ENCODE measurements at regions not wholly inside any gene's neighbourhood (a gene's known extent, or its start where the extent isn't known, plus 50 kb on each side); places are given as distances from the start of the nearest gene placed in this dataset.

- intact Hi-C loops (cut with micrococcal nuclease; ENCODE audit: unreplicated experiment), result no loop called here
- TF ChIP-seq CTCF (IDR thresholded peaks at IDR 0.05; ENCODE audit: unreplicated experiment), result no peak
- no TSS peak for BruUV-seq (replicated peaks)
- Mint-ChIP-seq H3K4me1 (ENCODE audit: low read depth, unreplicated experiment) (peaks cover 18% of the 10 kb centered on the region), H3K4me3 (ENCODE audit: low read depth, unreplicated experiment) (no peak overlapping the region), H3K9me3 (ENCODE audit: low read depth, unreplicated experiment) (no peaks in the 10 kb centered on the region), H3K36me3 (ENCODE audit: insufficient read depth, unreplicated experiment) (peaks cover 8% of the 10 kb centered on the region), H3K27ac (ENCODE audit: unreplicated experiment) (no peak overlapping the region), H3K27me3 (ENCODE audit: unreplicated experiment) (no peaks in the 10 kb centered on the region)
- DNase-seq, result no peak
- CTCF ChIA-PET, result no interaction called here
Measured at GRCh38 chr19:29002336-29002735, 210.6 kb downstream of the UQCRFS1 start.

- DNase-seq, result no peak
- intact Hi-C loops (cut with micrococcal nuclease; ENCODE audit: unreplicated experiment), result no loop called here
- no TSS peak for BruUV-seq (replicated peaks)
- Mint-ChIP-seq H3K27me3 (ENCODE audit: unreplicated experiment) (no peaks in the 10 kb centered on the region), H3K4me1 (ENCODE audit: low read depth, unreplicated experiment) (peaks cover 22% of the 10 kb centered on the region), H3K9me3 (ENCODE audit: low read depth, unreplicated experiment) (no peaks in the 10 kb centered on the region), H3K27ac (ENCODE audit: unreplicated experiment) (no peak overlapping the region), H3K4me3 (ENCODE audit: low read depth, unreplicated experiment) (no peak overlapping the region), H3K36me3 (ENCODE audit: insufficient read depth, unreplicated experiment) (peaks cover 8% of the 10 kb centered on the region)
- CTCF ChIA-PET, result no interaction called here
- no peak for TF ChIP-seq CTCF (IDR thresholded peaks at IDR 0.05; ENCODE audit: unreplicated experiment)
Measured at GRCh38 chr19:29001597-29002245, 211.2 kb downstream of the UQCRFS1 start.

- intact Hi-C loops (cut with micrococcal nuclease; ENCODE audit: unreplicated experiment), result no loop called here
- CTCF ChIA-PET, result no interaction called here
- BruUV-seq (replicated peaks), result no TSS peak
Measured at GRCh38 chr19:29001141-29001581, 211.8 kb downstream of the UQCRFS1 start.

GRCh38 chr19:28999724-29000433, 213.1 kb downstream of the UQCRFS1 start:
- no TSS peak for BruUV-seq (replicated peaks)
- no peaks in the 10 kb centered on the region for H3K9me3 Mint-ChIP-seq (ENCODE audit: low read depth, unreplicated experiment)
- no peaks in the 10 kb centered on the region for H3K27me3 Mint-ChIP-seq (ENCODE audit: unreplicated experiment)
- H3K27ac Mint-ChIP-seq (ENCODE audit: unreplicated experiment), result no peak overlapping the region
- CTCF ChIA-PET, result no interaction called here
- no peak for TF ChIP-seq CTCF (IDR thresholded peaks at IDR 0.05; ENCODE audit: unreplicated experiment)
- H3K4me1 Mint-ChIP-seq (ENCODE audit: low read depth, unreplicated experiment), result peaks cover 22% of the 10 kb centered on the region
- H3K36me3 Mint-ChIP-seq (ENCODE audit: insufficient read depth, unreplicated experiment), result peaks cover 8% of the 10 kb centered on the region
- H3K4me3 Mint-ChIP-seq (ENCODE audit: low read depth, unreplicated experiment), result no peak overlapping the region
- intact Hi-C loops (cut with micrococcal nuclease; ENCODE audit: unreplicated experiment), result loop anchor here (5.0 kb wide), 1 partner anchor 38 kb away; no protein-coding TSS in a partner anchor
- DNase-seq, result no peak

More at GRCh38 chr19:29001141-29001581, 211.8 kb downstream of the UQCRFS1 start:
- Mint-ChIP-seq H3K27me3 (ENCODE audit: unreplicated experiment) (no peaks in the 10 kb centered on the region), H3K36me3 (ENCODE audit: insufficient read depth, unreplicated experiment) (peaks cover 8% of the 10 kb centered on the region), H3K9me3 (ENCODE audit: low read depth, unreplicated experiment) (no peaks in the 10 kb centered on the region), H3K27ac (ENCODE audit: unreplicated experiment) (no peak overlapping the region), H3K4me1 (ENCODE audit: low read depth, unreplicated experiment) (peaks cover 22% of the 10 kb centered on the region), H3K4me3 (ENCODE audit: low read depth, unreplicated experiment) (no peak overlapping the region)
- no peak for DNase-seq
- TF ChIP-seq CTCF (IDR thresholded peaks at IDR 0.05; ENCODE audit: unreplicated experiment), result no peak

All from Calu3 (cell line).